ENCODE measurements at regions not wholly inside any gene's neighbourhood (a gene's known extent, or its start where the extent isn't known, plus 50 kb on each side); places are given as distances from the start of the nearest gene placed in this dataset.

- TF ChIP-seq ELK1 (IDR thresholded peaks at IDR 0.05; ENCODE audit: low read depth, low read length), result no peak
- no peak for TF ChIP-seq CBX8 (IDR thresholded peaks at IDR 0.05)
- TF ChIP-seq BCL3 (IDR thresholded peaks at IDR 0.05), result no peak
- TF ChIP-seq RCOR1 (IDR thresholded peaks at IDR 0.05; ENCODE audit: low read depth, low read length), result no peak
- no peak for TF ChIP-seq E2F6 (IDR thresholded peaks at IDR 0.05; ENCODE audit: borderline replicate concordance, low read depth)
- TF ChIP-seq RFX5 (IDR thresholded peaks at IDR 0.05), result no peak
- Histone ChIP-seq H3K4me2 (no peak overlapping the region), H3K4me3 (no peak overlapping the region), H3K9me3 (no peaks in the 10 kb centered on the region), H3K4me1 (no peaks in the 10 kb centered on the region), H3K27ac (no peak overlapping the region)
- WGBS (ENCODE audit: missing lambda C conversion rate), result 14% methylated on average over 4 of the region's 4 CpGs
- CTCF ChIA-PET, result interaction anchor here (1.1 kb wide), 1 partner anchor 16 kb away, joined by 3 read pairs; no protein-coding TSS in a partner anchor
- DNase-seq (ENCODE audit: low read depth in 1 of 2, low spot score in 1 of 2), result no peak
- no peak for ATAC-seq
- no peak for FAIRE-seq
- POLR2A ChIA-PET, result no interaction called here
Observed at GRCh38 chrX:148416931-148417330, 83.5 kb upstream of the AFF2 start.

- POLR2A ChIA-PET, result no interaction called here
- no peak for FAIRE-seq
Observed at GRCh38 chrX:148417934-148418333, 82.5 kb upstream of the AFF2 start.

GRCh38 chrX:148422526-148422925 lies 77.9 kb upstream of the AFF2 start:
- TF ChIP-seq RAD21 (conservative IDR thresholded peaks at IDR 0.05 in 1 of 2, IDR thresholded peaks at IDR 0.05 in 1 of 2) (no peak), PHF8 (IDR thresholded peaks at IDR 0.05; ENCODE audit: borderline replicate concordance, low read depth) (no peak), CHD2 (IDR thresholded peaks at IDR 0.05; ENCODE audit: low read length, partially characterized antibody) (no peak), E2F6 (IDR thresholded peaks at IDR 0.05; ENCODE audit: borderline replicate concordance, low read depth) (no peak), USF2 (IDR thresholded peaks at IDR 0.05) (no peak), MYC (IDR thresholded peaks at IDR 0.05; ENCODE audit: borderline replicate concordance, low read length) (no peak), ZNF302 (CRISPR knock-in tag; IDR thresholded peaks at IDR 0.05) (no peak), PBX3 (IDR thresholded peaks at IDR 0.05) (no peak), KDM1A (IDR thresholded peaks at IDR 0.05; ENCODE audit: low read depth) (no peak), NFE2L2 (conservative IDR thresholded peaks at IDR 0.05; ENCODE audit: low read length) (no peak), GATA3 (IDR thresholded peaks at IDR 0.05; ENCODE audit: borderline replicate concordance) (no peak), SMC3 (IDR thresholded peaks at IDR 0.05) (no peak), REST (IDR thresholded peaks at IDR 0.05) (no peak), RFX5 (IDR thresholded peaks at IDR 0.05) (no peak), HOXB13 (CRISPR knock-in tag; IDR thresholded peaks at IDR 0.05; ENCODE audit: low read depth) (no peak), HES2 (IDR thresholded peaks at IDR 0.05) (no peak), SREBF2 (IDR thresholded peaks at IDR 0.05) (no peak), HEYL (CRISPR knock-in tag; IDR thresholded peaks at IDR 0.05) (no peak), POLR2A (IDR thresholded peaks at IDR 0.05; ENCODE audit: low read length) (no peak), TP53 (CRISPR knock-in tag; IDR thresholded peaks at IDR 0.05) (no peak)
- ChIA-PET CTCF (no interaction called here), POLR2A (no interaction called here)
- ATAC-seq, result no peak
- no peak for DNase-seq (ENCODE audit: low read depth in 1 of 2, low spot score in 1 of 2)
- Histone ChIP-seq H3K4me2 (no peak overlapping the region), H3K27ac (no peak overlapping the region), H3K4me3 (no peak overlapping the region), H3K4me1 (no peaks in the 10 kb centered on the region), H3K9me3 (no peaks in the 10 kb centered on the region)
- FAIRE-seq, result no peak
- WGBS (ENCODE audit: missing lambda C conversion rate), result 0% methylated on average over 4 of the region's 4 CpGs

More at GRCh38 chrX:148417934-148418333, 82.5 kb upstream of the AFF2 start:
- CTCF ChIA-PET, result no interaction called here
- ATAC-seq (no peak), DNase-seq (ENCODE audit: low read depth in 1 of 2, low spot score in 1 of 2) (no peak)
- 3% methylated on average over 3 of the region's 3 CpGs for WGBS (ENCODE audit: missing lambda C conversion rate)
- no peak overlapping the region for H3K4me2 ChIP-seq
- TF ChIP-seq NR3C1 (IDR thresholded peaks at IDR 0.05) (no peak), HOXB13 (CRISPR knock-in tag; IDR thresholded peaks at IDR 0.05; ENCODE audit: low read depth) (no peak)
- H3K4me1 ChIP-seq, result no peaks in the 10 kb centered on the region
- H3K9me3 ChIP-seq, result no peaks in the 10 kb centered on the region
- H3K27ac ChIP-seq, result no peak overlapping the region
- no peak overlapping the region for H3K4me3 ChIP-seq
